ENCODE measurements at regions not wholly inside any gene's neighbourhood (a gene's known extent, or its start where the extent isn't known, plus 50 kb on each side); places are given as distances from the start of the nearest gene placed in this dataset.

DNA sequence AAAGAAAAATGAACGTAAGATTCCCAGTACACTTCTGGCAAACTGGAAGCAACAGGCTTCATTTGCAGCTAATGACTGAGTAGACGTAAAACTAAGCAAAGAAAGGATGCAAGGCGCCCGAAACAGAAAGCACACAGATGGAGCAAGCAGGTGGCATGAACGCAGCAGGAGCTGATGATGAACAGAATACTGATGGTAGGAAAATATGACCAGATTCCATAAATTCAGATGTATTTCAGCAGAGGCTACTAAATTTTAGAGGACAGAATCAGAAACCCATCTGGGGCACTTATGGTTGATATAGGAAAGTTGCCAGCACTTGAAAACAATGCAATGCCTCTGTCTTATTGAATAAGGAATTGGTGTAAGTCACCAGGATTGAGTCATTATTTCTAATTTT is 658.7 kb upstream of the LINC00305 start:
- TF ChIP-seq, protein P1, sequence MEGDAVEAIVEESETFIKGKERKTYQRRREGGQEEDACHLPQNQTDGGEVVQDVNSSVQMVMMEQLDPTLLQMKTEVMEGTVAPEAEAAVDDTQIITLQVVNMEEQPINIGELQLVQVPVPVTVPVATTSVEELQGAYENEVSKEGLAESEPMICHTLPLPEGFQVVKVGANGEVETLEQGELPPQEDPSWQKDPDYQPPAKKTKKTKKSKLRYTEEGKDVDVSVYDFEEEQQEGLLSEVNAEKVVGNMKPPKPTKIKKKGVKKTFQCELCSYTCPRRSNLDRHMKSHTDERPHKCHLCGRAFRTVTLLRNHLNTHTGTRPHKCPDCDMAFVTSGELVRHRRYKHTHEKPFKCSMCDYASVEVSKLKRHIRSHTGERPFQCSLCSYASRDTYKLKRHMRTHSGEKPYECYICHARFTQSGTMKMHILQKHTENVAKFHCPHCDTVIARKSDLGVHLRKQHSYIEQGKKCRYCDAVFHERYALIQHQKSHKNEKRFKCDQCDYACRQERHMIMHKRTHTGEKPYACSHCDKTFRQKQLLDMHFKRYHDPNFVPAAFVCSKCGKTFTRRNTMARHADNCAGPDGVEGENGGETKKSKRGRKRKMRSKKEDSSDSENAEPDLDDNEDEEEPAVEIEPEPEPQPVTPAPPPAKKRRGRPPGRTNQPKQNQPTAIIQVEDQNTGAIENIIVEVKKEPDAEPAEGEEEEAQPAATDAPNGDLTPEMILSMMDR (conservative IDR thresholded peaks at IDR 0.05): no peak
- no peak for TF ChIP-seq EZH2 (IDR thresholded peaks at IDR 0.05; ENCODE audit: low read depth)
- intact Hi-C loops (cut with micrococcal nuclease; ENCODE audit: unreplicated experiment): no loop called here
- H3K4me2 ChIP-seq: no peak overlapping the region
- H3K27ac ChIP-seq: no peak overlapping the region
- H3K27me3 ChIP-seq (ENCODE audit: insufficient read depth, low read depth): no peaks in the 10 kb centered on the region
- no peak overlapping the region for H2AFZ ChIP-seq
- BruUV-seq (replicated peaks): no TSS peak
- ChIA-PET POLR2A (ENCODE audit: unreplicated experiment) (no interaction called here), CTCF (no interaction called here)
- H4K20me1 ChIP-seq (ENCODE audit: insufficient read depth): no peaks in the 10 kb centered on the region
- H3K79me2 ChIP-seq (ENCODE audit: low read depth): no peaks in the 10 kb centered on the region
- no peak overlapping the region for H3K4me3 ChIP-seq
- H3K9me2 ChIP-seq (ENCODE audit: insufficient read depth): no peaks in the 10 kb centered on the region
- no peak for DNase-seq
- no peaks in the 10 kb centered on the region for H3K4me1 ChIP-seq (replicated peaks; ENCODE audit: insufficient read depth)
- H3K36me3 ChIP-seq (ENCODE audit: low read depth): no peaks in the 10 kb centered on the region
- no peaks in the 10 kb centered on the region for H3F3A ChIP-seq (ENCODE audit: insufficient read depth, low read depth)
- no peaks in the 10 kb centered on the region for H3K9me3 ChIP-seq (ENCODE audit: insufficient read depth, low read depth)

DNA sequence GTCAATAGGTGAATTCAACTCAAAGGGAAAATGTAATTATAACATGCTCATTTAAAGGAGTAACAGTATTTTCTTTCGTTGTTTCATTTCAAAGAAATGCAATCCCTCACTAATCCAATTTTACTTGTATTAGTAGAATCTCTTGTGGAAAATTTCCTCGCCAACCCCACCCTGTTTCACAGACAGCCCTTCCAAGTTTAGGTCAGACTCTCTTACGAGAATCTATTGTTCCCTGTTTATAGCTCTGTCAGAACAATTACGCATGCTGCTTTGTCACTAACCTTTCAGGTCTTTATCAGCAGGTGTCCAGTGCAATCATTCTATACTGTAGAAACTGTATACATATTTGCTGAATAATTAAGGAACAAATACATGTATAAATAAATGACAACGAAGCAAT is 657.8 kb upstream of the LINC00305 start:
- no peak for DNase-seq
- no peak for TF ChIP-seq EZH2 (IDR thresholded peaks at IDR 0.05; ENCODE audit: low read depth)
- TF ChIP-seq, protein P1 (conservative IDR thresholded peaks at IDR 0.05): no peak

DNA sequence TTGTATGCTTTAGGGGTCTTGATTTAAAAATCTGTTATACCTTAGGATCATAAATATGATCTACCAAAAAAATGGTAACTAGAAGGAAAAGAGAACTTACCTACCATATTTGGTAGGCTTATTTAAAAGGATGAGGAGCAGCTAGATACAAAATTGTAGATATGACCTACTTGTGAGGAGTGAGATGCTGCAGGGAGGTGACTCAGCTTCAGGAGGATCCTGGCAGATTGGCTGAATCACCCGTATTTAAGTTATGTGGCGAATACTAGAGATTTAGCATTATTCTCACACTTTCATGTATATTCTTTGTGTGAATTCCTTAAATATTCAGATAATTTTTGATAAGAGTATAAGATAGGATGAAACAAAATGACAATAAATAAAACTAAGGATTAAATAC is 657.3 kb upstream of the LINC00305 start:
- CTCF ChIA-PET: no interaction called here
- Histone ChIP-seq H3K79me2 (ENCODE audit: low read depth) (no peaks in the 10 kb centered on the region), H3K36me3 (ENCODE audit: low read depth) (no peaks in the 10 kb centered on the region), H3K4me3 (no peak overlapping the region), H3K4me1 (replicated peaks; ENCODE audit: insufficient read depth) (no peaks in the 10 kb centered on the region), H3K9me2 (ENCODE audit: insufficient read depth) (no peaks in the 10 kb centered on the region), H2AFZ (no peak overlapping the region), H3K9me3 (ENCODE audit: insufficient read depth, low read depth) (no peaks in the 10 kb centered on the region), H3F3A (ENCODE audit: insufficient read depth, low read depth) (no peaks in the 10 kb centered on the region), H4K20me1 (ENCODE audit: insufficient read depth) (no peaks in the 10 kb centered on the region), H3K4me2 (no peak overlapping the region), H3K27me3 (ENCODE audit: insufficient read depth, low read depth) (no peaks in the 10 kb centered on the region), H3K27ac (no peak overlapping the region)
- POLR2A ChIA-PET (ENCODE audit: unreplicated experiment): no interaction called here
- BruUV-seq (replicated peaks): no TSS peak
- intact Hi-C loops (cut with micrococcal nuclease; ENCODE audit: unreplicated experiment): no loop called here
- TF ChIP-seq, protein P1 (conservative IDR thresholded peaks at IDR 0.05): no peak
- TF ChIP-seq EZH2 (IDR thresholded peaks at IDR 0.05; ENCODE audit: low read depth): no peak
- DNase-seq: no peak

More for the DNA sequence above, 657.8 kb upstream of the LINC00305 start:
- no peaks in the 10 kb centered on the region for H3K9me2 ChIP-seq (ENCODE audit: insufficient read depth)
- H3K27ac ChIP-seq: no peak overlapping the region
- no TSS peak for BruUV-seq (replicated peaks)
- no peaks in the 10 kb centered on the region for H3K79me2 ChIP-seq (ENCODE audit: low read depth)
- H3K4me1 ChIP-seq (replicated peaks; ENCODE audit: insufficient read depth): no peaks in the 10 kb centered on the region
- H3K4me3 ChIP-seq: no peak overlapping the region
- ChIA-PET CTCF (no interaction called here), POLR2A (ENCODE audit: unreplicated experiment) (no interaction called here)
- intact Hi-C loops (cut with micrococcal nuclease; ENCODE audit: unreplicated experiment): no loop called here
- H3K36me3 ChIP-seq (ENCODE audit: low read depth): no peaks in the 10 kb centered on the region
- no peak overlapping the region for H3K4me2 ChIP-seq
- no peak overlapping the region for H2AFZ ChIP-seq
- H3K9me3 ChIP-seq (ENCODE audit: insufficient read depth, low read depth): no peaks in the 10 kb centered on the region
- no peaks in the 10 kb centered on the region for H3F3A ChIP-seq (ENCODE audit: insufficient read depth, low read depth)
- H4K20me1 ChIP-seq (ENCODE audit: insufficient read depth): no peaks in the 10 kb centered on the region
- no peaks in the 10 kb centered on the region for H3K27me3 ChIP-seq (ENCODE audit: insufficient read depth, low read depth)

Measured in PC-9 (cell line).